ENCODE measurements at regions not wholly inside any gene's neighbourhood (a gene's known extent, or its start where the extent isn't known, plus 50 kb on each side); places are given as distances from the start of the nearest gene placed in this dataset.

DNA sequence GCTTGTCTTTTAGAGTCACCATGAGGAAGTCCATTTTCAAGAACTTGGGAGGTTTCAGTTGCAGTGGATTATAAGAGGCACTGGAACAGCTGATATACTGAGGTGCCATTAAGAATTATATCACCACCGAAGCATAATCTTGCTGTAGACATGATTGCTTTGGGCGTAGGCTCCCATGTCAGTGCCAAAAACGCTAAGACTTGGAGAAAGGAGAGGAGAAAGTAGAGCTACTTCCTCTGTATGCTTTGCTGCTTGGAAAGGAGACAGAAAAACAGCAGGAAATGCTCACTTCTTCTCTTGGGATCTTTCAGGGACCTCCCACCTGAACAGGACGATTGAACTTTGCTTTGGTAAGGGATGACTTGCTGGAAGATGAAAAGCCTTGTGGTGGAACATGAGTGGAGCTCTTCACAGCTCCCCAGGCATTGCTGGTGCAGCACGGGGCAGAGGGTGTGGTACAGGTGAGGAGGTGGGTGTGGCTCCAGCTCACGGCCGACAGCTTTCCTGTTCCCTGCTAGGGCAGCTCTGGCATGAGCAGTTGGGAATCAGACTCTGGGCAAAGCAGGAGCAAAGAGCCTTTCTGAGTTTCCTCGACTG lies 190.4 kb upstream of the JAG1 start:
- ATAC-seq (no peak), DNase-seq (ENCODE audit: low read depth, low spot score) (no peak)
- Histone ChIP-seq H3K4me3 (ENCODE audit: low read depth in 2 of 2, low read length in 2 of 2) (no peak overlapping the region), H3K36me3 (ENCODE audit: control insufficient read depth, insufficient read depth, low read length) (no peaks in the 10 kb centered on the region), H3K9me3 (ENCODE audit: control insufficient read depth, insufficient read depth, low read depth, low read length) (no peaks in the 10 kb centered on the region), H3K4me1 (ENCODE audit: control insufficient read depth, insufficient read depth, low read length) (peaks cover 4% of the 10 kb centered on the region), H3K27ac (ENCODE audit: low read length) (no peak overlapping the region), H3K27me3 (ENCODE audit: control insufficient read depth, insufficient read depth, low read length) (no peaks in the 10 kb centered on the region)
- no peak for TF ChIP-seq SIN3A (IDR thresholded peaks at IDR 0.05; ENCODE audit: borderline replicate concordance, insufficient read depth, low read depth, low read length)
- TF ChIP-seq, protein P1, sequence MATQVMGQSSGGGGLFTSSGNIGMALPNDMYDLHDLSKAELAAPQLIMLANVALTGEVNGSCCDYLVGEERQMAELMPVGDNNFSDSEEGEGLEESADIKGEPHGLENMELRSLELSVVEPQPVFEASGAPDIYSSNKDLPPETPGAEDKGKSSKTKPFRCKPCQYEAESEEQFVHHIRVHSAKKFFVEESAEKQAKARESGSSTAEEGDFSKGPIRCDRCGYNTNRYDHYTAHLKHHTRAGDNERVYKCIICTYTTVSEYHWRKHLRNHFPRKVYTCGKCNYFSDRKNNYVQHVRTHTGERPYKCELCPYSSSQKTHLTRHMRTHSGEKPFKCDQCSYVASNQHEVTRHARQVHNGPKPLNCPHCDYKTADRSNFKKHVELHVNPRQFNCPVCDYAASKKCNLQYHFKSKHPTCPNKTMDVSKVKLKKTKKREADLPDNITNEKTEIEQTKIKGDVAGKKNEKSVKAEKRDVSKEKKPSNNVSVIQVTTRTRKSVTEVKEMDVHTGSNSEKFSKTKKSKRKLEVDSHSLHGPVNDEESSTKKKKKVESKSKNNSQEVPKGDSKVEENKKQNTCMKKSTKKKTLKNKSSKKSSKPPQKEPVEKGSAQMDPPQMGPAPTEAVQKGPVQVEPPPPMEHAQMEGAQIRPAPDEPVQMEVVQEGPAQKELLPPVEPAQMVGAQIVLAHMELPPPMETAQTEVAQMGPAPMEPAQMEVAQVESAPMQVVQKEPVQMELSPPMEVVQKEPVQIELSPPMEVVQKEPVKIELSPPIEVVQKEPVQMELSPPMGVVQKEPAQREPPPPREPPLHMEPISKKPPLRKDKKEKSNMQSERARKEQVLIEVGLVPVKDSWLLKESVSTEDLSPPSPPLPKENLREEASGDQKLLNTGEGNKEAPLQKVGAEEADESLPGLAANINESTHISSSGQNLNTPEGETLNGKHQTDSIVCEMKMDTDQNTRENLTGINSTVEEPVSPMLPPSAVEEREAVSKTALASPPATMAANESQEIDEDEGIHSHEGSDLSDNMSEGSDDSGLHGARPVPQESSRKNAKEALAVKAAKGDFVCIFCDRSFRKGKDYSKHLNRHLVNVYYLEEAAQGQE (IDR thresholded peaks at IDR 0.05; ENCODE audit: insufficient read depth in 1 of 2, low read depth in 2 of 2, low read length in 1 of 2), result no peak
- intact Hi-C loops (cut with micrococcal nuclease; ENCODE audit: unreplicated experiment) (no loop called here), in situ Hi-C loops (cut with HindIII; ENCODE audit: low pct_unique_long_range_greater_than_20kb, low sequenced_read_pairs) (no loop called here)
- POLR2A ChIA-PET, result no interaction called here
- BruUV-seq (replicated peaks), result no TSS peak
- CTCF ChIA-PET, result no interaction called here

DNA sequence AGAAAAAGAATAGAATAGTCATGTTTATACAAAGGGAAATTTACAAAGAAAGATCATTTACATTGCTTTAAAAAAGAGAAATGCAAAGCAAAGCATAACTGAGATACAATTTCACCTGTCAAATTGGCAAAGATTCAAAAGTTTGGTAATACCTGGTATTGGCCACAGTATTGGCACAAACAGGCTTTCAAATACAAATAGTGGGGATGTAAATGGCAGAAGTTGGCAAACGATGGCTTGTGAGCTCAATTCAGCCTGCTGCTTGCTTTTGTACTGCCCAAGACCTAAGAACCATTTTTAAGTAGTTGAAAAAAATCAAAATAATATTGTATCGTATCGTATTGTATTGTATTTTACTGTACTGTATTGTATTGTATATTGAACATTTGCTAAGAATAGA lies 194.5 kb upstream of the JAG1 start:
- no peak for DNase-seq (ENCODE audit: low read depth, low spot score)
- no peak for ATAC-seq
- Histone ChIP-seq H3K4me1 (ENCODE audit: control insufficient read depth, insufficient read depth, low read length) (no peaks in the 10 kb centered on the region), H3K27me3 (ENCODE audit: control insufficient read depth, insufficient read depth, low read length) (no peaks in the 10 kb centered on the region), H3K27ac (ENCODE audit: low read length) (no peak overlapping the region), H3K36me3 (ENCODE audit: control insufficient read depth, insufficient read depth, low read length) (no peaks in the 10 kb centered on the region), H3K4me3 (ENCODE audit: low read depth in 2 of 2, low read length in 2 of 2) (no peak overlapping the region), H3K9me3 (ENCODE audit: control insufficient read depth, insufficient read depth, low read depth, low read length) (no peaks in the 10 kb centered on the region)
- in situ Hi-C loops (cut with HindIII; ENCODE audit: low pct_unique_long_range_greater_than_20kb, low sequenced_read_pairs), result no loop called here
- intact Hi-C loops (cut with micrococcal nuclease; ENCODE audit: unreplicated experiment), result no loop called here
- ChIA-PET POLR2A (no interaction called here), CTCF (no interaction called here)
- no TSS peak for BruUV-seq (replicated peaks)
- TF ChIP-seq TCF7L2 (IDR thresholded peaks at IDR 0.05; ENCODE audit: low read depth, low read length), result no peak
- no peak for TF ChIP-seq POLR2AphosphoS5 (IDR thresholded peaks at IDR 0.05; ENCODE audit: low read depth, low read length)
- TF ChIP-seq, protein P1 (IDR thresholded peaks at IDR 0.05; ENCODE audit: insufficient read depth in 1 of 2, low read depth in 2 of 2, low read length in 1 of 2), result no peak
- TF ChIP-seq SIN3A (IDR thresholded peaks at IDR 0.05; ENCODE audit: borderline replicate concordance, insufficient read depth, low read depth, low read length), result no peak
- TF ChIP-seq, protein P2, sequence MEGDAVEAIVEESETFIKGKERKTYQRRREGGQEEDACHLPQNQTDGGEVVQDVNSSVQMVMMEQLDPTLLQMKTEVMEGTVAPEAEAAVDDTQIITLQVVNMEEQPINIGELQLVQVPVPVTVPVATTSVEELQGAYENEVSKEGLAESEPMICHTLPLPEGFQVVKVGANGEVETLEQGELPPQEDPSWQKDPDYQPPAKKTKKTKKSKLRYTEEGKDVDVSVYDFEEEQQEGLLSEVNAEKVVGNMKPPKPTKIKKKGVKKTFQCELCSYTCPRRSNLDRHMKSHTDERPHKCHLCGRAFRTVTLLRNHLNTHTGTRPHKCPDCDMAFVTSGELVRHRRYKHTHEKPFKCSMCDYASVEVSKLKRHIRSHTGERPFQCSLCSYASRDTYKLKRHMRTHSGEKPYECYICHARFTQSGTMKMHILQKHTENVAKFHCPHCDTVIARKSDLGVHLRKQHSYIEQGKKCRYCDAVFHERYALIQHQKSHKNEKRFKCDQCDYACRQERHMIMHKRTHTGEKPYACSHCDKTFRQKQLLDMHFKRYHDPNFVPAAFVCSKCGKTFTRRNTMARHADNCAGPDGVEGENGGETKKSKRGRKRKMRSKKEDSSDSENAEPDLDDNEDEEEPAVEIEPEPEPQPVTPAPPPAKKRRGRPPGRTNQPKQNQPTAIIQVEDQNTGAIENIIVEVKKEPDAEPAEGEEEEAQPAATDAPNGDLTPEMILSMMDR (IDR thresholded peaks at IDR 0.05), result no peak

Data from Panc1 (cell line).